WTC11 (cell line): ENCODE measurements at regions not wholly inside any gene's neighbourhood (a gene's known extent, or its start where the extent isn't known, plus 50 kb on each side); places are given as distances from the start of the nearest gene placed in this dataset.
"Not testable (repeated sequence)": the region's sequence is repeated elsewhere in the genome, so short reads cannot be mapped to it uniquely, and the experiment has no call there.

Experiments used
- ATAC-seq: fragments of 200-7000 bp; cut with Tn5 transposase; 2 replicates; pipeline ENCODE4 v1.10.0; 2021; ENCODE audit warnings: mild to moderate bottlenecking, moderate library complexity
- CTCF ChIA-PET: fragments of 300-600 bp; sonication (Branson Sonifier 250); formaldehyde crosslinking; loops from one replicate; lab custom pipeline; 2021; ENCODE audit warnings: antibody characterized with exemption; lab: Charles Lee
- POLR2A ChIA-PET: fragments of 350-600 bp; sonication (Branson Sonifier 250); formaldehyde crosslinking; loops from one replicate; lab custom pipeline; 2021; ENCODE audit warnings: antibody characterized with exemption; lab: Charles Lee
- DNase-seq: peaks from one replicate; pipeline ENCODE4 v3.0.0; 2021; ENCODE audit warnings: low spot score
- H3K27ac Mint-ChIP-seq: 2 replicates; pipeline ENCODE4 v1.8.0; 2021; ENCODE audit warnings: mixed read lengths
- H3K27me3 Mint-ChIP-seq: 2 replicates; pipeline ENCODE4 v1.8.0; 2021; ENCODE audit warnings: low read depth, mild to moderate bottlenecking, moderate library complexity, mixed read lengths
- H3K36me3 Mint-ChIP-seq: 2 replicates; pipeline ENCODE4 v1.8.0; 2021; ENCODE audit warnings: mixed read lengths
- H3K4me1 Mint-ChIP-seq: 2 replicates; pipeline ENCODE4 v1.8.0; 2022; ENCODE audit warnings: mixed read lengths
- H3K4me3 Mint-ChIP-seq: 2 replicates; pipeline ENCODE4 v1.8.0; 2021; ENCODE audit warnings: mild to moderate bottlenecking, moderate library complexity, mixed read lengths
- H3K9me3 Mint-ChIP-seq: 2 replicates; pipeline ENCODE4 v1.8.0; 2021; ENCODE audit warnings: mixed read lengths
- ATF2 ChIP-seq: sonication (generic); formaldehyde crosslinking; IDR thresholded peaks from 2 replicates; pipeline ENCODE4 v1.8.1; 2022; ENCODE audit warnings: low read depth, missing genetic modification reagents, borderline replicate concordance
- ATF3 ChIP-seq: sonication (generic); formaldehyde crosslinking; conservative IDR thresholded peaks from 2 replicates; pipeline ENCODE4 v1.8.1; 2022; ENCODE audit warnings: mild to moderate bottlenecking, missing genetic modification reagents
- E2F1 ChIP-seq: sonication (generic); formaldehyde crosslinking; IDR thresholded peaks from 2 replicates; pipeline ENCODE4 v1.8.0; 2022; ENCODE audit warnings: mild to moderate bottlenecking, missing genetic modification reagents
- ESRRA ChIP-seq: sonication (generic); formaldehyde crosslinking; IDR thresholded peaks from 2 replicates; pipeline ENCODE4 v1.8.1; 2022; ENCODE audit warnings: mild to moderate bottlenecking, missing genetic modification reagents, borderline replicate concordance
- ETV6 ChIP-seq: sonication (generic); formaldehyde crosslinking; IDR thresholded peaks from 2 replicates; pipeline ENCODE4 v1.8.1; 2022; ENCODE audit warnings: mild to moderate bottlenecking, missing genetic modification reagents
- FOXK1 ChIP-seq: sonication (generic); formaldehyde crosslinking; IDR thresholded peaks from 2 replicates; pipeline ENCODE4 v1.8.0; 2022; ENCODE audit warnings: mild to moderate bottlenecking, moderate library complexity, missing genetic modification reagents
- HMGA2 ChIP-seq: fragments of 250-450 bp; sonication (Bioruptor Pico); IDR thresholded peaks from 2 replicates; pipeline ENCODE4 v1.4.0; 2021; ENCODE audit warnings: mild to moderate bottlenecking, moderate library complexity
- IRF1 ChIP-seq: sonication (generic); formaldehyde crosslinking; IDR thresholded peaks from 2 replicates; pipeline ENCODE4 v1.8.0; 2023; ENCODE audit warnings: missing genetic modification reagents
- MYBL2 ChIP-seq: sonication (generic); formaldehyde crosslinking; IDR thresholded peaks from 2 replicates; pipeline ENCODE4 v1.8.1; 2023; ENCODE audit warnings: mild to moderate bottlenecking, moderate library complexity, missing genetic modification reagents
- NFATC4 ChIP-seq: fragments of 250-450 bp; sonication (Bioruptor Pico); IDR thresholded peaks from 2 replicates; pipeline ENCODE4 v1.9.0; 2021; ENCODE audit warnings: mild to moderate bottlenecking
- NFE2L1 ChIP-seq: sonication (generic); formaldehyde crosslinking; IDR thresholded peaks from 2 replicates; pipeline ENCODE4 v1.8.1; 2023; ENCODE audit warnings: missing genetic modification reagents
- NR1H2 ChIP-seq: sonication (generic); formaldehyde crosslinking; IDR thresholded peaks from 2 replicates; pipeline ENCODE4 v1.9.0; 2021; ENCODE audit warnings: mild to moderate bottlenecking, moderate library complexity, missing genetic modification reagents
- TCF7 ChIP-seq: sonication (generic); formaldehyde crosslinking; IDR thresholded peaks from 2 replicates; pipeline ENCODE4 v1.8.0; 2022; ENCODE audit warnings: mild to moderate bottlenecking, low read depth, missing genetic modification reagents, moderate library complexity
- TP53 ChIP-seq: sonication (generic); formaldehyde crosslinking; IDR thresholded peaks from 2 replicates; pipeline ENCODE4 v1.8.1; 2023; ENCODE audit warnings: mild to moderate bottlenecking, missing genetic modification reagents
- ZMAT4 ChIP-seq: fragments of 250-450 bp; sonication (Bioruptor Pico); IDR thresholded peaks from 2 replicates; pipeline ENCODE4 v1.9.0; 2021; ENCODE audit warnings: mild to moderate bottlenecking
- ZNF121 ChIP-seq: sonication (generic); formaldehyde crosslinking; IDR thresholded peaks from 2 replicates; pipeline ENCODE4 v1.8.0; 2023; ENCODE audit warnings: missing genetic modification reagents
- ZNF263 ChIP-seq: sonication (generic); formaldehyde crosslinking; IDR thresholded peaks from 2 replicates; pipeline ENCODE4 v1.8.1; 2022; ENCODE audit warnings: low read depth, mild to moderate bottlenecking, moderate library complexity, missing genetic modification reagents
- TF ChIP-seq, protein P1 (sequence below): sonication (generic); formaldehyde crosslinking; IDR thresholded peaks from 2 replicates; pipeline ENCODE4 v1.8.0; 2023; ENCODE audit warnings: missing genetic modification reagents, mild to moderate bottlenecking, borderline replicate concordance
- TF ChIP-seq, protein P2 (sequence below): sonication (generic); formaldehyde crosslinking; IDR thresholded peaks from 2 replicates; pipeline ENCODE4 v1.8.1; 2023; ENCODE audit warnings: mild to moderate bottlenecking, missing genetic modification reagents, borderline replicate concordance
- TF ChIP-seq, protein P3 (sequence below): sonication (generic); formaldehyde crosslinking; IDR thresholded peaks from 2 replicates; pipeline ENCODE4 v1.8.1; 2023; ENCODE audit warnings: mild to moderate bottlenecking, missing genetic modification reagents
- TF ChIP-seq, protein P4 (sequence below): fragments of 250-450 bp; sonication (Bioruptor Pico); IDR thresholded peaks from 2 replicates; pipeline ENCODE4 v1.8.0; 2021; ENCODE audit warnings: mild to moderate bottlenecking

DNA sequence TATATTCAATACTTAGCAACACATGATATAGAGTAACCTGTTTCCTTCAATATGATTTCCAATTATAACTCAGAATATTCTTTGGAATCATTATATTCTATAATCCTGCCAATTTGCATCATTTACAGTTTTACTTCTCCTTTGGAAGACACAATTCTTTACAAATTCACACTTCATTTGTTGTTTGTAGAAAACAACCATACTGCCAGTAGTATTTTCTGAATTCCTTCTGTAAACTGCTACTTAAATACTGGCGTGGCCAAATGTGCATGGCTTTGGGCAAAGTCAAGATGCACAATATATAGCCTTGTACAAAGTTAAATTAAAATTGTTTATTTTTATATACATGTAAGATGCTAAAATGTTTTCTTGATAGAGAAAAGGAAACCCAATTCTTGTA lies 687.1 kb upstream of the NEGR1 start (continued):
- TF ChIP-seq, protein P1, sequence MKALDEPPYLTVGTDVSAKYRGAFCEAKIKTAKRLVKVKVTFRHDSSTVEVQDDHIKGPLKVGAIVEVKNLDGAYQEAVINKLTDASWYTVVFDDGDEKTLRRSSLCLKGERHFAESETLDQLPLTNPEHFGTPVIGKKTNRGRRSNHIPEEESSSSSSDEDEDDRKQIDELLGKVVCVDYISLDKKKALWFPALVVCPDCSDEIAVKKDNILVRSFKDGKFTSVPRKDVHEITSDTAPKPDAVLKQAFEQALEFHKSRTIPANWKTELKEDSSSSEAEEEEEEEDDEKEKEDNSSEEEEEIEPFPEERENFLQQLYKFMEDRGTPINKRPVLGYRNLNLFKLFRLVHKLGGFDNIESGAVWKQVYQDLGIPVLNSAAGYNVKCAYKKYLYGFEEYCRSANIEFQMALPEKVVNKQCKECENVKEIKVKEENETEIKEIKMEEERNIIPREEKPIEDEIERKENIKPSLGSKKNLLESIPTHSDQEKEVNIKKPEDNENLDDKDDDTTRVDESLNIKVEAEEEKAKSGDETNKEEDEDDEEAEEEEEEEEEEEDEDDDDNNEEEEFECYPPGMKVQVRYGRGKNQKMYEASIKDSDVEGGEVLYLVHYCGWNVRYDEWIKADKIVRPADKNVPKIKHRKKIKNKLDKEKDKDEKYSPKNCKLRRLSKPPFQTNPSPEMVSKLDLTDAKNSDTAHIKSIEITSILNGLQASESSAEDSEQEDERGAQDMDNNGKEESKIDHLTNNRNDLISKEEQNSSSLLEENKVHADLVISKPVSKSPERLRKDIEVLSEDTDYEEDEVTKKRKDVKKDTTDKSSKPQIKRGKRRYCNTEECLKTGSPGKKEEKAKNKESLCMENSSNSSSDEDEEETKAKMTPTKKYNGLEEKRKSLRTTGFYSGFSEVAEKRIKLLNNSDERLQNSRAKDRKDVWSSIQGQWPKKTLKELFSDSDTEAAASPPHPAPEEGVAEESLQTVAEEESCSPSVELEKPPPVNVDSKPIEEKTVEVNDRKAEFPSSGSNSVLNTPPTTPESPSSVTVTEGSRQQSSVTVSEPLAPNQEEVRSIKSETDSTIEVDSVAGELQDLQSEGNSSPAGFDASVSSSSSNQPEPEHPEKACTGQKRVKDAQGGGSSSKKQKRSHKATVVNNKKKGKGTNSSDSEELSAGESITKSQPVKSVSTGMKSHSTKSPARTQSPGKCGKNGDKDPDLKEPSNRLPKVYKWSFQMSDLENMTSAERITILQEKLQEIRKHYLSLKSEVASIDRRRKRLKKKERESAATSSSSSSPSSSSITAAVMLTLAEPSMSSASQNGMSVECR (CRISPR knock-in tag), result no peak
- TF ChIP-seq NR1H2 (CRISPR knock-in tag) (no peak), E2F1 (CRISPR knock-in tag) (no peak), ATF2 (CRISPR knock-in tag) (no peak), ZNF263 (no peak), FOXK1 (CRISPR knock-in tag) (no peak)

- peaks cover 24% of the 10 kb centered on the region for H3K4me1 Mint-ChIP-seq
- no peak overlapping the region for H3K27ac Mint-ChIP-seq
- ChIA-PET POLR2A (no interaction called here), CTCF (no interaction called here)
- ATAC-seq (no peak), DNase-seq (no peak)
- no peaks in the 10 kb centered on the region for H3K36me3 Mint-ChIP-seq
- no peak overlapping the region for H3K4me3 Mint-ChIP-seq
- no peaks in the 10 kb centered on the region for H3K9me3 Mint-ChIP-seq
- H3K27me3 Mint-ChIP-seq, result no peaks in the 10 kb centered on the region
- TF ChIP-seq ZNF121 (CRISPR knock-in tag) (no peak), NR1H2 (CRISPR knock-in tag) (no peak), IRF1 (CRISPR knock-in tag) (no peak), ETV6 (no peak), TP53 (CRISPR knock-in tag) (no peak), ATF3 (no peak), HMGA2 (no peak), ESRRA (CRISPR knock-in tag) (no peak), ZMAT4 (CRISPR knock-in tag) (no peak), TCF7 (CRISPR knock-in tag) (no peak), NFATC4 (no peak), MYBL2 (CRISPR knock-in tag) (no peak), NFE2L1 (CRISPR knock-in tag) (no peak)
- TF ChIP-seq, protein P2, sequence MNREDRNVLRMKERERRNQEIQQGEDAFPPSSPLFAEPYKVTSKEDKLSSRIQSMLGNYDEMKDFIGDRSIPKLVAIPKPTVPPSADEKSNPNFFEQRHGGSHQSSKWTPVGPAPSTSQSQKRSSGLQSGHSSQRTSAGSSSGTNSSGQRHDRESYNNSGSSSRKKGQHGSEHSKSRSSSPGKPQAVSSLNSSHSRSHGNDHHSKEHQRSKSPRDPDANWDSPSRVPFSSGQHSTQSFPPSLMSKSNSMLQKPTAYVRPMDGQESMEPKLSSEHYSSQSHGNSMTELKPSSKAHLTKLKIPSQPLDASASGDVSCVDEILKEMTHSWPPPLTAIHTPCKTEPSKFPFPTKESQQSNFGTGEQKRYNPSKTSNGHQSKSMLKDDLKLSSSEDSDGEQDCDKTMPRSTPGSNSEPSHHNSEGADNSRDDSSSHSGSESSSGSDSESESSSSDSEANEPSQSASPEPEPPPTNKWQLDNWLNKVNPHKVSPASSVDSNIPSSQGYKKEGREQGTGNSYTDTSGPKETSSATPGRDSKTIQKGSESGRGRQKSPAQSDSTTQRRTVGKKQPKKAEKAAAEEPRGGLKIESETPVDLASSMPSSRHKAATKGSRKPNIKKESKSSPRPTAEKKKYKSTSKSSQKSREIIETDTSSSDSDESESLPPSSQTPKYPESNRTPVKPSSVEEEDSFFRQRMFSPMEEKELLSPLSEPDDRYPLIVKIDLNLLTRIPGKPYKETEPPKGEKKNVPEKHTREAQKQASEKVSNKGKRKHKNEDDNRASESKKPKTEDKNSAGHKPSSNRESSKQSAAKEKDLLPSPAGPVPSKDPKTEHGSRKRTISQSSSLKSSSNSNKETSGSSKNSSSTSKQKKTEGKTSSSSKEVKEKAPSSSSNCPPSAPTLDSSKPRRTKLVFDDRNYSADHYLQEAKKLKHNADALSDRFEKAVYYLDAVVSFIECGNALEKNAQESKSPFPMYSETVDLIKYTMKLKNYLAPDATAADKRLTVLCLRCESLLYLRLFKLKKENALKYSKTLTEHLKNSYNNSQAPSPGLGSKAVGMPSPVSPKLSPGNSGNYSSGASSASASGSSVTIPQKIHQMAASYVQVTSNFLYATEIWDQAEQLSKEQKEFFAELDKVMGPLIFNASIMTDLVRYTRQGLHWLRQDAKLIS (CRISPR knock-in tag), result no peak
- TF ChIP-seq, protein P3, sequence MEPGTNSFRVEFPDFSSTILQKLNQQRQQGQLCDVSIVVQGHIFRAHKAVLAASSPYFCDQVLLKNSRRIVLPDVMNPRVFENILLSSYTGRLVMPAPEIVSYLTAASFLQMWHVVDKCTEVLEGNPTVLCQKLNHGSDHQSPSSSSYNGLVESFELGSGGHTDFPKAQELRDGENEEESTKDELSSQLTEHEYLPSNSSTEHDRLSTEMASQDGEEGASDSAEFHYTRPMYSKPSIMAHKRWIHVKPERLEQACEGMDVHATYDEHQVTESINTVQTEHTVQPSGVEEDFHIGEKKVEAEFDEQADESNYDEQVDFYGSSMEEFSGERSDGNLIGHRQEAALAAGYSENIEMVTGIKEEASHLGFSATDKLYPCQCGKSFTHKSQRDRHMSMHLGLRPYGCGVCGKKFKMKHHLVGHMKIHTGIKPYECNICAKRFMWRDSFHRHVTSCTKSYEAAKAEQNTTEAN, result no peak
- TF ChIP-seq, protein P4, sequence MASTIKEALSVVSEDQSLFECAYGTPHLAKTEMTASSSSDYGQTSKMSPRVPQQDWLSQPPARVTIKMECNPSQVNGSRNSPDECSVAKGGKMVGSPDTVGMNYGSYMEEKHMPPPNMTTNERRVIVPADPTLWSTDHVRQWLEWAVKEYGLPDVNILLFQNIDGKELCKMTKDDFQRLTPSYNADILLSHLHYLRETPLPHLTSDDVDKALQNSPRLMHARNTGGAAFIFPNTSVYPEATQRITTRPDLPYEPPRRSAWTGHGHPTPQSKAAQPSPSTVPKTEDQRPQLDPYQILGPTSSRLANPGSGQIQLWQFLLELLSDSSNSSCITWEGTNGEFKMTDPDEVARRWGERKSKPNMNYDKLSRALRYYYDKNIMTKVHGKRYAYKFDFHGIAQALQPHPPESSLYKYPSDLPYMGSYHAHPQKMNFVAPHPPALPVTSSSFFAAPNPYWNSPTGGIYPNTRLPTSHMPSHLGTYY (CRISPR knock-in tag), result no peak
Observed at GRCh38 chr1:72954943-72955342, 672.6 kb upstream of the NEGR1 start.

DNA sequence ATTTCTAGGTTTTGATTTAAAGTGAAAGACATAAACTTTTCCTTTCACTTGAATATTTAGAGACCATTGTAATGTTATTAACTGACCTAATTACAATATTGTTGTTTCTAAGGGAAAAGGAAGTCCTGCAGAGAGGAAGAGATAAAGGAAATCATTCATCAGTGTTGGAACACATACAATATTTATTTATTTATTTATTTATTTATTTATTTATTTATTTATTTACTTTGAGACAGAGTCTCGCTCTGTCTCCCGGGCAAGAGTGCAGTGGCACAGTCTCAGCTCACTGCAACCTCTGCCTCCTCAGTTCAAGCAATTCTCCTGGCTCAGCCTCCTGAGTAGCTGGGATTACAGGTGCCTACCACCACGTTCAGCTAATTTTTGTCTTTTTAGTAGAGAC lies 668.6 kb upstream of the NEGR1 start:
- CTCF ChIA-PET, result not testable (repeated sequence)

More for the DNA sequence above, 668.6 kb upstream of the NEGR1 start:
- peaks cover 21% of the 10 kb centered on the region for H3K4me1 Mint-ChIP-seq
- H3K27ac Mint-ChIP-seq, ATAC-seq, POLR2A ChIA-PET, H3K27me3 Mint-ChIP-seq, H3K9me3 Mint-ChIP-seq, DNase-seq, H3K36me3 Mint-ChIP-seq, H3K4me3 Mint-ChIP-seq: not testable (repeated sequence)
